ENCODE measurements at regions not wholly inside any gene's neighbourhood (a gene's known extent, or its start where the extent isn't known, plus 50 kb on each side); places are given as distances from the start of the nearest gene placed in this dataset.

DNA sequence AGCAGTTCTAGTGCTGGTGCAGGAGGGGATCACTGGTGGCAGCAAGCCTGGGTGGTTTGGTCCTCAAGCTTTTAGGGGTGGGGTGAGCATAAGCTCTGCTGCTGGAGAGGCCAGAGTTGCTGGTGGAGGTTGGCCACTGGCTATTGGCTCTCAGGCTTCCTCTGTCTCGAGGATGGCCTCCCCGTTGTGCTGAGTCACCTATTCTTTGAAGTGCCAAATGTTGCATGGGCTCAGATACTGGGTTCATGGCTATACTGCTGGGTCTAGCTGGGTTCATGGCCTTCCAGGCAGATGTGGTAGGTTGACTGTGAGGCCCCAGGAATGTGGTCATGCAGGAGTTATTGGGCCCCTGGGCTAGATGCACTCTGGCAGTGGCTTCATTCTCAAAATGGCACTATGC, 466.3 kb downstream of the NAF1 start:
- 75 to 81% methylated on average over 2 of the region's 2 CpGs for WGBS, 2 donors
- H3K9me3 ChIP-seq (ENCODE audit: control insufficient read depth in 2 of 2, insufficient read depth in 1 of 2, low read depth in 1 of 2, low read length in 1 of 2), result peaks cover 0 to 8% of the 10 kb centered on the region in 2 donors
- H3K4me1 ChIP-seq (ENCODE audit: control insufficient read depth in 2 of 2, insufficient read depth in 2 of 2, low read length in 1 of 2), result no peaks in the 10 kb centered on the region
- H3K27ac ChIP-seq (ENCODE audit: low read depth in 2 of 2, low read length in 1 of 2), result no peak overlapping the region
- H3K36me3 ChIP-seq (ENCODE audit: control insufficient read depth in 2 of 2, insufficient read depth in 2 of 2, low read length in 1 of 2), result no peaks in the 10 kb centered on the region
- no peak overlapping the region for H3K4me3 ChIP-seq (ENCODE audit: low read depth in 1 of 2, low read length in 2 of 2)
- H3K27me3 ChIP-seq (ENCODE audit: control insufficient read depth in 1 of 2, insufficient read depth in 2 of 2, low read length in 2 of 2), result no peaks in the 10 kb centered on the region

GRCh38 chr4:162699629-162700028, 467.1 kb downstream of the NAF1 start:
- Histone ChIP-seq H3K36me3 (ENCODE audit: control insufficient read depth in 2 of 2, insufficient read depth in 2 of 2, low read length in 1 of 2) (no peaks in the 10 kb centered on the region), H3K4me1 (ENCODE audit: control insufficient read depth in 2 of 2, insufficient read depth in 2 of 2, low read length in 1 of 2) (no peaks in the 10 kb centered on the region), H3K9me3 (ENCODE audit: control insufficient read depth in 2 of 2, insufficient read depth in 1 of 2, low read depth in 1 of 2, low read length in 1 of 2) (peaks cover 0 to 8% of the 10 kb centered on the region in 2 donors), H3K4me3 (ENCODE audit: low read depth in 1 of 2, low read length in 2 of 2) (no peak overlapping the region), H3K27me3 (ENCODE audit: control insufficient read depth in 1 of 2, insufficient read depth in 2 of 2, low read length in 2 of 2) (no peaks in the 10 kb centered on the region), H3K27ac (ENCODE audit: low read depth in 2 of 2, low read length in 1 of 2) (no peak overlapping the region)
- 98 to 100% methylated on average over 1 of the region's 1 CpG for WGBS, 2 donors

GRCh38 chr4:162685410-162685809, 481.3 kb downstream of the NAF1 start:
- no peaks in the 10 kb centered on the region for H3K27me3 ChIP-seq (ENCODE audit: control insufficient read depth in 1 of 2, insufficient read depth in 2 of 2, low read length in 2 of 2)
- no peak overlapping the region for H3K4me3 ChIP-seq (ENCODE audit: low read depth in 1 of 2, low read length in 2 of 2)
- no peaks in the 10 kb centered on the region for H3K9me3 ChIP-seq (ENCODE audit: control insufficient read depth in 2 of 2, insufficient read depth in 1 of 2, low read depth in 1 of 2, low read length in 1 of 2)
- peaks cover 0 to 3% of the 10 kb centered on the region in 2 donors for H3K4me1 ChIP-seq (ENCODE audit: control insufficient read depth in 2 of 2, insufficient read depth in 2 of 2, low read length in 1 of 2)
- no peak overlapping the region for H3K27ac ChIP-seq (ENCODE audit: low read depth in 2 of 2, low read length in 1 of 2)
- no peaks in the 10 kb centered on the region for H3K36me3 ChIP-seq (ENCODE audit: control insufficient read depth in 2 of 2, insufficient read depth in 2 of 2, low read length in 1 of 2)
- 97 to 98% methylated on average over 1 of the region's 1 CpG for WGBS, 2 donors

- Histone ChIP-seq H3K27ac (ENCODE audit: low read depth in 2 of 2, low read length in 1 of 2) (no peak overlapping the region), H3K9me3 (ENCODE audit: control insufficient read depth in 2 of 2, insufficient read depth in 1 of 2, low read depth in 1 of 2, low read length in 1 of 2) (no peaks in the 10 kb centered on the region), H3K4me3 (ENCODE audit: low read depth in 1 of 2, low read length in 2 of 2) (no peak overlapping the region), H3K4me1 (ENCODE audit: control insufficient read depth in 2 of 2, insufficient read depth in 2 of 2, low read length in 1 of 2) (peaks cover 0 to 3% of the 10 kb centered on the region in 2 donors), H3K27me3 (ENCODE audit: control insufficient read depth in 1 of 2, insufficient read depth in 2 of 2, low read length in 2 of 2) (no peaks in the 10 kb centered on the region), H3K36me3 (ENCODE audit: control insufficient read depth in 2 of 2, insufficient read depth in 2 of 2, low read length in 1 of 2) (no peaks in the 10 kb centered on the region)
These were observed 481.7 kb downstream of the NAF1 start for GRCh38 chr4:162684998-162685397.

DNA sequence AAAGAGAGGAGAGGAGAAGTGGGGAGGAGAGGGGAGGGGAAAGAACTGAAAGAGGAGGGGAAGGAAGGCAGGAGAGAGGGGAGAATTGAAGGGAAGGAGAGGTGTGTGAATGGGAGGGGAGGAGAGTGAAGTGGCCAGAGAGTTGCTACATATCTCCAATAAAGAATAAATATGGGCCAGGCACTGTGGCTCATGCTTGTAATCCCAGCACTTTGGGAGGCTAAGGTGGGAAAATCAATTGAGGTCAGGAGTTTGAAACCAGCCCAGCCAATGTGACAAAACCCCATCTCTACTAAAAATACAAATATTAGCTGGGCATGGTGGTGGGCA, 482.4 kb downstream of the NAF1 start:
- H3K36me3 ChIP-seq (ENCODE audit: control insufficient read depth in 2 of 2, insufficient read depth in 2 of 2, low read length in 1 of 2), result no peaks in the 10 kb centered on the region
- no peak overlapping the region for H3K27ac ChIP-seq (ENCODE audit: low read depth in 2 of 2, low read length in 1 of 2)
- H3K27me3 ChIP-seq (ENCODE audit: control insufficient read depth in 1 of 2, insufficient read depth in 2 of 2, low read length in 2 of 2), result no peaks in the 10 kb centered on the region
- H3K4me3 ChIP-seq (ENCODE audit: low read depth in 1 of 2, low read length in 2 of 2), result no peak overlapping the region
- peaks cover 0 to 3% of the 10 kb centered on the region in 2 donors for H3K4me1 ChIP-seq (ENCODE audit: control insufficient read depth in 2 of 2, insufficient read depth in 2 of 2, low read length in 1 of 2)
- H3K9me3 ChIP-seq (ENCODE audit: control insufficient read depth in 2 of 2, insufficient read depth in 1 of 2, low read depth in 1 of 2, low read length in 1 of 2), result no peaks in the 10 kb centered on the region

- no peak overlapping the region for H3K4me3 ChIP-seq (ENCODE audit: low read depth in 1 of 2, low read length in 2 of 2)
- H3K27ac ChIP-seq (ENCODE audit: low read depth in 2 of 2, low read length in 1 of 2), result no peak overlapping the region
- H3K27me3 ChIP-seq (ENCODE audit: control insufficient read depth in 1 of 2, insufficient read depth in 2 of 2, low read length in 2 of 2), result no peaks in the 10 kb centered on the region
- no peaks in the 10 kb centered on the region for H3K9me3 ChIP-seq (ENCODE audit: control insufficient read depth in 2 of 2, insufficient read depth in 1 of 2, low read depth in 1 of 2, low read length in 1 of 2)
- no peaks in the 10 kb centered on the region for H3K36me3 ChIP-seq (ENCODE audit: control insufficient read depth in 2 of 2, insufficient read depth in 2 of 2, low read length in 1 of 2)
- peaks cover 0 to 3% of the 10 kb centered on the region in 2 donors for H3K4me1 ChIP-seq (ENCODE audit: control insufficient read depth in 2 of 2, insufficient read depth in 2 of 2, low read length in 1 of 2)
- 44 to 53% methylated on average over 5 of the region's 5 CpGs for WGBS, 2 donors
These were observed 482.9 kb downstream of the NAF1 start for GRCh38 chr4:162683659-162684370.

GRCh38 chr4:162682651-162683050, 484.0 kb downstream of the NAF1 start:
- Histone ChIP-seq H3K27ac (ENCODE audit: low read depth in 2 of 2, low read length in 1 of 2) (no peak overlapping the region), H3K27me3 (ENCODE audit: control insufficient read depth in 1 of 2, insufficient read depth in 2 of 2, low read length in 2 of 2) (no peaks in the 10 kb centered on the region), H3K4me3 (ENCODE audit: low read depth in 1 of 2, low read length in 2 of 2) (no peak overlapping the region), H3K9me3 (ENCODE audit: control insufficient read depth in 2 of 2, insufficient read depth in 1 of 2, low read depth in 1 of 2, low read length in 1 of 2) (no peaks in the 10 kb centered on the region), H3K36me3 (ENCODE audit: control insufficient read depth in 2 of 2, insufficient read depth in 2 of 2, low read length in 1 of 2) (no peaks in the 10 kb centered on the region), H3K4me1 (ENCODE audit: control insufficient read depth in 2 of 2, insufficient read depth in 2 of 2, low read length in 1 of 2) (peaks cover 0 to 3% of the 10 kb centered on the region in 2 donors)
- 53 to 64% methylated on average over 1 of the region's 1 CpG for WGBS, 2 donors

GRCh38 chr4:162681212-162681611, 485.5 kb downstream of the NAF1 start:
- Histone ChIP-seq H3K9me3 (ENCODE audit: control insufficient read depth in 2 of 2, insufficient read depth in 1 of 2, low read depth in 1 of 2, low read length in 1 of 2) (no peaks in the 10 kb centered on the region), H3K4me1 (ENCODE audit: control insufficient read depth in 2 of 2, insufficient read depth in 2 of 2, low read length in 1 of 2) (peaks cover 0 to 3% of the 10 kb centered on the region in 2 donors), H3K36me3 (ENCODE audit: control insufficient read depth in 2 of 2, insufficient read depth in 2 of 2, low read length in 1 of 2) (no peaks in the 10 kb centered on the region), H3K27me3 (ENCODE audit: control insufficient read depth in 1 of 2, insufficient read depth in 2 of 2, low read length in 2 of 2) (no peaks in the 10 kb centered on the region), H3K27ac (ENCODE audit: low read depth in 2 of 2, low read length in 1 of 2) (no peak overlapping the region), H3K4me3 (ENCODE audit: low read depth in 1 of 2, low read length in 2 of 2) (no peak overlapping the region)
- 30 to 46% methylated on average over 2 of the region's 2 CpGs for WGBS, 2 donors

DNA sequence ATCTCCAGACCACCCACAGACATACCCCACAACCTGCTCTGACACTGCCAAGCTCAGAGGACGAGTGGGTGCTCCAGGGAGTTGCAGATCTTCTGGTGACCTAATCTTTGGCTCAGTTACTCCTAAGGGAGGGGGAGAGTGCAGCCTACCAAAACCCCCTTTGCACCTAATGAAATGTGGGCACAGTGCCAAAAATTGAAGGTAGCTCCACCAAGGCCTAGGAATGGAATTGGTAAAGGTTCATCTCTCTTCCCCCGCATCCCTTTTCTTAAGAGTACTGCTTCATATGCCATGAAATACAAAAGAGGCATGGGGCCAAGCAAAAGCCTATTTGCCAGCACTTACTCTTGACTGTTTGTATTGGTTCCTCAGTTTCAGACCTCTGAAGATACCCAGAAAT, 491.0 kb downstream of the NAF1 start:
- no peaks in the 10 kb centered on the region for H3K9me3 ChIP-seq (ENCODE audit: control insufficient read depth in 2 of 2, insufficient read depth in 1 of 2, low read depth in 1 of 2, low read length in 1 of 2)
- no peaks in the 10 kb centered on the region for H3K4me1 ChIP-seq (ENCODE audit: control insufficient read depth in 2 of 2, insufficient read depth in 2 of 2, low read length in 1 of 2)
- no peaks in the 10 kb centered on the region for H3K36me3 ChIP-seq (ENCODE audit: control insufficient read depth in 2 of 2, insufficient read depth in 2 of 2, low read length in 1 of 2)
- no peaks in the 10 kb centered on the region for H3K27me3 ChIP-seq (ENCODE audit: control insufficient read depth in 1 of 2, insufficient read depth in 2 of 2, low read length in 2 of 2)
- no peak overlapping the region for H3K4me3 ChIP-seq (ENCODE audit: low read depth in 1 of 2, low read length in 2 of 2)
- WGBS, 2 donors, result 68 to 75% methylated on average over 2 of the region's 2 CpGs
- no peak overlapping the region for H3K27ac ChIP-seq (ENCODE audit: low read depth in 2 of 2, low read length in 1 of 2)

DNA sequence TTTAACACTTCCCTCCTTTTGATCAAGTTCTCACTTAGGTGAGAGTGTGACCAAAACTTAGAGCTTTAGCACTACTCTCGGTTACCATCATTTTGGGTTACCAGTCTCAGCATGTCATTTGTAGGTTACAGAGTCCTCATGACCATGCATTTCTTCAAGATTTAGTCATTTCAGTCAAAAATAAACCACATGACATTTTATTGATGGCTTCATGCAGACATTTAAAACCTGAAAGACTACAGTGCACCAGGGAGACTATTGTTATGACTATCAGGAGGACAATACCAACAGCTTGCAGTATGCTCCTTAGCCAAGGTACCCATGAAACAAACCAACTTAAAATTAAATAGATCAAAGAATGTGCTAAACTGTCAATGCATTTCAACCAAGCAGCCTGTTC, 498.1 kb upstream of the FSTL5 start:
- Histone ChIP-seq H3K27me3 (ENCODE audit: control insufficient read depth in 1 of 2, insufficient read depth in 2 of 2, low read length in 2 of 2) (no peaks in the 10 kb centered on the region), H3K9me3 (ENCODE audit: control insufficient read depth in 2 of 2, insufficient read depth in 1 of 2, low read depth in 1 of 2, low read length in 1 of 2) (no peaks in the 10 kb centered on the region), H3K4me3 (ENCODE audit: low read depth in 1 of 2, low read length in 2 of 2) (no peak overlapping the region), H3K27ac (ENCODE audit: low read depth in 2 of 2, low read length in 1 of 2) (no peak overlapping the region), H3K4me1 (ENCODE audit: control insufficient read depth in 2 of 2, insufficient read depth in 2 of 2, low read length in 1 of 2) (no peaks in the 10 kb centered on the region), H3K36me3 (ENCODE audit: control insufficient read depth in 2 of 2, insufficient read depth in 2 of 2, low read length in 1 of 2) (no peaks in the 10 kb centered on the region)
- 77 to 87% methylated on average over 1 of the region's 1 CpG for WGBS, 2 donors

Measured in esophagus (tissue), 2 donors.